GM21528 (cell line): ENCODE measurements at regions not wholly inside any gene's neighbourhood (a gene's known extent, or its start where the extent isn't known, plus 50 kb on each side); places are given as distances from the start of the nearest gene placed in this dataset.
"Not testable (repeated sequence)": the region's sequence is repeated elsewhere in the genome, so short reads cannot be mapped to it uniquely, and the experiment has no call there.

ENCODE experiments used
- ATAC-seq: cut with Tn5 transposase; IDR thresholded peaks from one replicate; pipeline ENCODE4 v1.9.1; 2021; ENCODE audit warnings: mild to moderate bottlenecking, moderate library complexity; ENCODE audit not compliant: unreplicated experiment, low FRiP score

GRCh38 chr3:20930034-20930433, 744.0 kb upstream of the SGO1 start:
- no peak for ATAC-seq

- ATAC-seq, result no peak
Observed at GRCh38 chr3:20924646-20925385, 738.8 kb upstream of the SGO1 start.

- not testable (repeated sequence) for ATAC-seq
Observed at GRCh38 chr3:20921112-20921511, 735.1 kb upstream of the SGO1 start.

- ATAC-seq, result no peak
Observed at GRCh38 chr3:20916951-20917606, 731.1 kb upstream of the SGO1 start.

GRCh38 chr3:20914310-20914709, 728.3 kb upstream of the SGO1 start:
- no peak for ATAC-seq

GRCh38 chr3:20912406-20912805, 726.4 kb upstream of the SGO1 start:
- no peak for ATAC-seq

- no peak for ATAC-seq
Observed at GRCh38 chr3:20909511-20909910, 723.5 kb upstream of the SGO1 start.

- ATAC-seq, result no peak
Observed at GRCh38 chr3:20905210-20905805, 719.3 kb upstream of the SGO1 start.

GRCh38 chr3:20904671-20905070, 718.7 kb upstream of the SGO1 start:
- ATAC-seq, result no peak

- ATAC-seq, result no peak
Observed at GRCh38 chr3:20898962-20899361, 713.0 kb upstream of the SGO1 start.

GRCh38 chr3:20890111-20890519, 704.1 kb upstream of the SGO1 start:
- no peak for ATAC-seq

GRCh38 chr3:20878691-20879090, 692.7 kb upstream of the SGO1 start:
- ATAC-seq, result no peak

GRCh38 chr3:20873235-20873634, 687.2 kb upstream of the SGO1 start:
- ATAC-seq, result no peak

- no peak for ATAC-seq
Observed at GRCh38 chr3:20870106-20870899, 684.3 kb upstream of the SGO1 start.

GRCh38 chr3:20865803-20866202, 679.8 kb upstream of the SGO1 start:
- no peak for ATAC-seq

GRCh38 chr3:20861454-20861853, 675.4 kb upstream of the SGO1 start:
- ATAC-seq, result no peak

GRCh38 chr3:20857636-20858035, 671.6 kb upstream of the SGO1 start:
- no peak for ATAC-seq

GRCh38 chr3:20853890-20854289, 667.9 kb upstream of the SGO1 start:
- no peak for ATAC-seq

GRCh38 chr3:20852712-20853111, 666.7 kb upstream of the SGO1 start:
- no peak for ATAC-seq

GRCh38 chr3:20849975-20850374, 664.0 kb upstream of the SGO1 start:
- no peak for ATAC-seq

GRCh38 chr3:20846832-20847231, 660.8 kb upstream of the SGO1 start:
- ATAC-seq, result no peak
